ENCODE measurements at regions not wholly inside any gene's neighbourhood (a gene's known extent, or its start where the extent isn't known, plus 50 kb on each side); places are given as distances from the start of the nearest gene placed in this dataset.

DNA sequence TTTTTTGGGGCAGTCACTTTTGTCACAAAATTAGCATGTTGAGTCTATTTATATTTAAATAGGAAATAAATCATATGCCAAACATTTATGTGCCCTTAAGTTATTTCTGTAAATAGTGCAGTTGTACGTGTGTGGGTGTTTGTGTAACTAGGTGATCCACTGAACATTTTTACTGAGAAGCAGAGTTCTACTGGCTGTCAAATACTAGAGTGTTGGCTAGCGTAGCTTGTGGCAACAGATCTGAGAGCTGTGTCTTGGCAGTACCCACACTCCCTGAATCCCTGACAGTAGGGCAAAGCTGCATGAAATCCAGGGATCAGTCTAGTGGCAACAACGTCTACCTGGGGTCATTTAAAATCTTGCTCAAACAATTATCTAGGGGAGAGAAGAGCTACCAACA, 273.1 kb upstream of the SLC8A1 start:
- no peak for FAIRE-seq
- ATAC-seq: no peak
- H2AFZ ChIP-seq (ENCODE audit: control insufficient read depth, low read depth, low read length): no peak overlapping the region
- H3K9me3 ChIP-seq (replicated peaks; ENCODE audit: control insufficient read depth, insufficient read depth, low read length): no peaks in the 10 kb centered on the region
- ChIA-PET RAD21 (ENCODE audit: unreplicated experiment) (no interaction called here), SMC1A (ENCODE audit: uncharacterized antibody, unreplicated experiment) (interaction anchor here (0.8 kb wide), 1 partner anchor 780 kb away, joined by 3 read pairs; no protein-coding TSS in a partner anchor), CTCF (no interaction called here), POLR2A (no interaction called here)
- no peak overlapping the region for H3K9ac ChIP-seq (ENCODE audit: control insufficient read depth, insufficient read depth, low read length)
- no TSS peak for BruUV-seq (replicated peaks)
- H3K4me2 ChIP-seq (ENCODE audit: control insufficient read depth, insufficient read depth): no peak overlapping the region
- no peaks in the 10 kb centered on the region for H3K4me1 ChIP-seq (ENCODE audit: control insufficient read depth, insufficient read depth, low read length)
- H3K27me3 ChIP-seq (replicated peaks in 1 of 2; ENCODE audit: control insufficient read depth in 2 of 2, insufficient read depth in 2 of 2, low read length in 1 of 2): no peaks in the 10 kb centered on the region
- in situ Hi-C loops (cut with MboI): no loop called here
- intact Hi-C loops (cut with micrococcal nuclease; ENCODE audit: unreplicated experiment): no loop called here
- TF ChIP-seq MXI1 (IDR thresholded peaks at IDR 0.05; ENCODE audit: low read depth, low read length) (no peak), NFXL1 (IDR thresholded peaks at IDR 0.05; ENCODE audit: borderline replicate concordance) (no peak), EED (IDR thresholded peaks at IDR 0.05; ENCODE audit: low read depth) (no peak), CHD1 (IDR thresholded peaks at IDR 0.05; ENCODE audit: low read depth, low read length) (no peak), CHD2 (IDR thresholded peaks at IDR 0.05; ENCODE audit: borderline replicate concordance, low read depth, low read length) (no peak)
- TF ChIP-seq, protein P1, sequence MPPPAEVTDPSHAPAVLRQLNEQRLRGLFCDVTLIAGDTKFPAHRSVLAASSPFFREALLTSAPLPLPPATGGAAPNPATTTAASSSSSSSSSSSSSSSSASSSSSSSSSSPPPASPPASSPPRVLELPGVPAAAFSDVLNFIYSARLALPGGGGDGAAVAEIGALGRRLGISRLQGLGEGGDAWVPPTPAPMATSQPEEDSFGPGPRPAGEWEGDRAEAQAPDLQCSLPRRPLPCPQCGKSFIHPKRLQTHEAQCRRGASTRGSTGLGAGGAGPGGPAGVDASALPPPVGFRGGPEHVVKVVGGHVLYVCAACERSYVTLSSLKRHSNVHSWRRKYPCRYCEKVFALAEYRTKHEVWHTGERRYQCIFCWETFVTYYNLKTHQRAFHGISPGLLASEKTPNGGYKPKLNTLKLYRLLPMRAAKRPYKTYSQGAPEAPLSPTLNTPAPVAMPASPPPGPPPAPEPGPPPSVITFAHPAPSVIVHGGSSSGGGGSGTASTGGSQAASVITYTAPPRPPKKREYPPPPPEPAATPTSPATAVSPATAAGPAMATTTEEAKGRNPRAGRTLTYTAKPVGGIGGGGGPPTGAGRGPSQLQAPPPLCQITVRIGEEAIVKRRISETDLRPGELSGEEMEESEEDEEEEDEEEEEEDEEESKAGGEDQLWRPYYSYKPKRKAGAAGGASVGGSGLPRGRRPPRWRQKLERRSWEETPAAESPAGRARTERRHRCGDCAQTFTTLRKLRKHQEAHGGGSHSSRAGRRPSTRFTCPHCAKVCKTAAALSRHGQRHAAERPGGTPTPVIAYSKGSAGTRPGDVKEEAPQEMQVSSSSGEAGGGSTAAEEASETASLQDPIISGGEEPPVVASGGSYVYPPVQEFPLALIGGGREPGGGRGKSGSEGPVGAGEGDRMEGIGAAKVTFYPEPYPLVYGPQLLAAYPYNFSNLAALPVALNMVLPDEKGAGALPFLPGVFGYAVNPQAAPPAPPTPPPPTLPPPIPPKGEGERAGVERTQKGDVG (CRISPR knock-in tag; IDR thresholded peaks at IDR 0.05): no peak
- TF ChIP-seq, protein P2, sequence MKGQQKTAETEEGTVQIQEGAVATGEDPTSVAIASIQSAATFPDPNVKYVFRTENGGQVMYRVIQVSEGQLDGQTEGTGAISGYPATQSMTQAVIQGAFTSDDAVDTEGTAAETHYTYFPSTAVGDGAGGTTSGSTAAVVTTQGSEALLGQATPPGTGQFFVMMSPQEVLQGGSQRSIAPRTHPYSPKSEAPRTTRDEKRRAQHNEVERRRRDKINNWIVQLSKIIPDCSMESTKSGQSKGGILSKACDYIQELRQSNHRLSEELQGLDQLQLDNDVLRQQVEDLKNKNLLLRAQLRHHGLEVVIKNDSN (IDR thresholded peaks at IDR 0.05; ENCODE audit: borderline replicate concordance, extremely low read length, insufficient read depth, low read depth, low read length): no peak
- TF ChIP-seq, protein P3, sequence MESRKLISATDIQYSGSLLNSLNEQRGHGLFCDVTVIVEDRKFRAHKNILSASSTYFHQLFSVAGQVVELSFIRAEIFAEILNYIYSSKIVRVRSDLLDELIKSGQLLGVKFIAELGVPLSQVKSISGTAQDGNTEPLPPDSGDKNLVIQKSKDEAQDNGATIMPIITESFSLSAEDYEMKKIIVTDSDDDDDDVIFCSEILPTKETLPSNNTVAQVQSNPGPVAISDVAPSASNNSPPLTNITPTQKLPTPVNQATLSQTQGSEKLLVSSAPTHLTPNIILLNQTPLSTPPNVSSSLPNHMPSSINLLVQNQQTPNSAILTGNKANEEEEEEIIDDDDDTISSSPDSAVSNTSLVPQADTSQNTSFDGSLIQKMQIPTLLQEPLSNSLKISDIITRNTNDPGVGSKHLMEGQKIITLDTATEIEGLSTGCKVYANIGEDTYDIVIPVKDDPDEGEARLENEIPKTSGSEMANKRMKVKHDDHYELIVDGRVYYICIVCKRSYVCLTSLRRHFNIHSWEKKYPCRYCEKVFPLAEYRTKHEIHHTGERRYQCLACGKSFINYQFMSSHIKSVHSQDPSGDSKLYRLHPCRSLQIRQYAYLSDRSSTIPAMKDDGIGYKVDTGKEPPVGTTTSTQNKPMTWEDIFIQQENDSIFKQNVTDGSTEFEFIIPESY (IDR thresholded peaks at IDR 0.05): no peak
- TF ChIP-seq, protein P4, sequence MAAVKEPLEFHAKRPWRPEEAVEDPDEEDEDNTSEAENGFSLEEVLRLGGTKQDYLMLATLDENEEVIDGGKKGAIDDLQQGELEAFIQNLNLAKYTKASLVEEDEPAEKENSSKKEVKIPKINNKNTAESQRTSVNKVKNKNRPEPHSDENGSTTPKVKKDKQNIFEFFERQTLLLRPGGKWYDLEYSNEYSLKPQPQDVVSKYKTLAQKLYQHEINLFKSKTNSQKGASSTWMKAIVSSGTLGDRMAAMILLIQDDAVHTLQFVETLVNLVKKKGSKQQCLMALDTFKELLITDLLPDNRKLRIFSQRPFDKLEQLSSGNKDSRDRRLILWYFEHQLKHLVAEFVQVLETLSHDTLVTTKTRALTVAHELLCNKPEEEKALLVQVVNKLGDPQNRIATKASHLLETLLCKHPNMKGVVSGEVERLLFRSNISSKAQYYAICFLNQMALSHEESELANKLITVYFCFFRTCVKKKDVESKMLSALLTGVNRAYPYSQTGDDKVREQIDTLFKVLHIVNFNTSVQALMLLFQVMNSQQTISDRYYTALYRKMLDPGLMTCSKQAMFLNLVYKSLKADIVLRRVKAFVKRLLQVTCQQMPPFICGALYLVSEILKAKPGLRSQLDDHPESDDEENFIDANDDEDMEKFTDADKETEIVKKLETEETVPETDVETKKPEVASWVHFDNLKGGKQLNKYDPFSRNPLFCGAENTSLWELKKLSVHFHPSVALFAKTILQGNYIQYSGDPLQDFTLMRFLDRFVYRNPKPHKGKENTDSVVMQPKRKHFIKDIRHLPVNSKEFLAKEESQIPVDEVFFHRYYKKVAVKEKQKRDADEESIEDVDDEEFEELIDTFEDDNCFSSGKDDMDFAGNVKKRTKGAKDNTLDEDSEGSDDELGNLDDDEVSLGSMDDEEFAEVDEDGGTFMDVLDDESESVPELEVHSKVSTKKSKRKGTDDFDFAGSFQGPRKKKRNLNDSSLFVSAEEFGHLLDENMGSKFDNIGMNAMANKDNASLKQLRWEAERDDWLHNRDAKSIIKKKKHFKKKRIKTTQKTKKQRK (IDR thresholded peaks at IDR 0.05; ENCODE audit: low read depth, low read length): no peak
- no peak for DNase-seq (ENCODE audit: low read depth, low spot score)
- 12% methylated on average over 3 of the region's 3 CpGs for WGBS (ENCODE audit: insufficient coverage, insufficient replicate concordance, low lambda C conversion rate, missing lambda C conversion rate)
- H3K27ac ChIP-seq (ENCODE audit: control insufficient read depth, insufficient read depth): no peak overlapping the region
- no peaks in the 10 kb centered on the region for H3K36me3 ChIP-seq (ENCODE audit: control insufficient read depth in 2 of 2, insufficient read depth in 2 of 2, low read length in 1 of 2)
- H4K20me1 ChIP-seq (ENCODE audit: control insufficient read depth, insufficient read depth): no peaks in the 10 kb centered on the region
- H3K79me2 ChIP-seq (ENCODE audit: control insufficient read depth, insufficient read depth, low read length): no peaks in the 10 kb centered on the region
- no peak overlapping the region for H3K4me3 ChIP-seq

Measured in GM12878 (cell line).